Gastroesophageal sphincter (tissue), 4 donors: ENCODE measurements at regions not wholly inside any gene's neighbourhood (a gene's known extent, or its start where the extent isn't known, plus 50 kb on each side); places are given as distances from the start of the nearest gene placed in this dataset.

Experiments used
- ATAC-seq: fragments of 150-250 bp; one replicate; pipeline ENCODE4 v1.9.1; 2016; ENCODE audit warnings: mild to moderate bottlenecking, moderate library complexity
- H3K27ac ChIP-seq, 4 donors: fragments of 200-600 bp; sonication (generic) in 3 of 4; 1 replicate in 3 of 4; 2 replicates in 1 of 4; pipeline ENCODE4 v1.5.1; 2016 to 2019
- H3K27me3 ChIP-seq: fragments of 200-600 bp; sonication (generic); one replicate; pipeline ENCODE4 v1.5.1; 2019
- H3K36me3 ChIP-seq, 2 donors: fragments of 200-600 bp; sonication (generic); one replicate each; pipeline ENCODE4 v1.5.1; 2019; ENCODE audit warnings: control low read depth in 1 of 2
- H3K4me1 ChIP-seq, 3 donors: fragments of 200-600 bp; sonication (generic); 1 replicate in 2 of 3; 2 replicates in 1 of 3; pipeline ENCODE4 v1.5.1; 2016 to 2019; ENCODE audit warnings: control low read depth in 2 of 3
- H3K4me3 ChIP-seq, 2 donors: fragments of 200-600 bp; sonication (generic); one replicate each; pipeline ENCODE4 v1.5.1; 2019; ENCODE audit warnings: mild to moderate bottlenecking in 1 of 2, moderate library complexity in 1 of 2
- H3K9me3 ChIP-seq, 3 donors: fragments of 200-600 bp; sonication (generic); one replicate each; pipeline ENCODE4 v1.5.1; 2017 to 2019; ENCODE audit warnings: control low read depth in 2 of 3
- EP300 ChIP-seq: sonication (generic); formaldehyde crosslinking; IDR thresholded peaks from one replicate; pipeline ENCODE4 v1.6.1; 2017; ENCODE audit warnings: antibody characterized with exemption, mild to moderate bottlenecking
- POLR2A ChIP-seq, 2 donors: fragments of 450-650 bp; IDR thresholded peaks; one replicate each; pipeline ENCODE4 v1.6.1; 2017; ENCODE audit warnings: antibody characterized with exemption in 2 of 2, mild to moderate bottlenecking in 2 of 2, moderate library complexity in 1 of 2
- POLR2AphosphoS5 ChIP-seq: sonication (generic); formaldehyde crosslinking; IDR thresholded peaks from one replicate; pipeline ENCODE4 v1.6.1; 2017; ENCODE audit warnings: antibody characterized with exemption
- WGBS, 2 donors: methylation state at CpG; one replicate each; pipeline ENCODE4 v1.1.5; 2018; ENCODE audit warnings: low coverage in 1 of 2; 5-methylcytosine and 5-hydroxymethylcytosine counted together
- TF ChIP-seq, protein P1 (sequence below), 4 experiments: fragments of 200-600 bp in 2 of 4; fragments of 450-650 bp in 2 of 4; sonication (generic) in 1 of 4; IDR thresholded peaks; one replicate each; pipeline ENCODE4 v1.5.1; 2017 to 2019; ENCODE audit warnings: antibody characterized with exemption in 4 of 4, mild to moderate bottlenecking in 2 of 4, moderate library complexity in 2 of 4

DNA sequence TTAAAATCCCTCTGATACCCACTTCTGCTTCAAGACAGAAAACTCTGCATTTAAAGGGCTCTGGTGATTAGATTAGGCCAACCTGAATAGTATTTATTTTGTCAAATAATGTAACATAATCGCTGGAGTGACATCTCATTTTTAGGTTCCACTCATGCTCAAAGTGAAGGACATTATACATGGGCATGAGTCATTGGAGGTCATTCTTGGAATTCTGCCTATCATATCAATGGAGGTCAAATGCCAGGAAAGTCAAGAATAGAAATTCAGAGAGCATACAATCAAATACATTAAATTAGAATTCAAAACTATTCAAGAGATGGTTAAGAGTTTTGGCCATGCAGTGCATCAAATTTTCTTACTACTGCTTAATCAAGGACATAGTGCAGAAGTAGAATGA lies 50.8 kb upstream of the PRSS1 start:
- TF ChIP-seq, protein P1, sequence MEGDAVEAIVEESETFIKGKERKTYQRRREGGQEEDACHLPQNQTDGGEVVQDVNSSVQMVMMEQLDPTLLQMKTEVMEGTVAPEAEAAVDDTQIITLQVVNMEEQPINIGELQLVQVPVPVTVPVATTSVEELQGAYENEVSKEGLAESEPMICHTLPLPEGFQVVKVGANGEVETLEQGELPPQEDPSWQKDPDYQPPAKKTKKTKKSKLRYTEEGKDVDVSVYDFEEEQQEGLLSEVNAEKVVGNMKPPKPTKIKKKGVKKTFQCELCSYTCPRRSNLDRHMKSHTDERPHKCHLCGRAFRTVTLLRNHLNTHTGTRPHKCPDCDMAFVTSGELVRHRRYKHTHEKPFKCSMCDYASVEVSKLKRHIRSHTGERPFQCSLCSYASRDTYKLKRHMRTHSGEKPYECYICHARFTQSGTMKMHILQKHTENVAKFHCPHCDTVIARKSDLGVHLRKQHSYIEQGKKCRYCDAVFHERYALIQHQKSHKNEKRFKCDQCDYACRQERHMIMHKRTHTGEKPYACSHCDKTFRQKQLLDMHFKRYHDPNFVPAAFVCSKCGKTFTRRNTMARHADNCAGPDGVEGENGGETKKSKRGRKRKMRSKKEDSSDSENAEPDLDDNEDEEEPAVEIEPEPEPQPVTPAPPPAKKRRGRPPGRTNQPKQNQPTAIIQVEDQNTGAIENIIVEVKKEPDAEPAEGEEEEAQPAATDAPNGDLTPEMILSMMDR (IDR thresholded peaks at IDR 0.05) = no peak
- no peak for TF ChIP-seq POLR2A (IDR thresholded peaks at IDR 0.05)
- no peak for TF ChIP-seq POLR2AphosphoS5
- TF ChIP-seq EP300 = no peak
- Histone ChIP-seq H3K36me3 (no peaks in the 10 kb centered on the region), H3K27ac (no peak overlapping the region), H3K27me3 (no peaks in the 10 kb centered on the region), H3K4me1 (no peaks in the 10 kb centered on the region), H3K9me3 (no peaks in the 10 kb centered on the region), H3K4me3 (no peak overlapping the region)
- no peak for ATAC-seq
- WGBS, 2 donors = 56 to 64% methylated on average over 1 of the region's 1 CpG

DNA sequence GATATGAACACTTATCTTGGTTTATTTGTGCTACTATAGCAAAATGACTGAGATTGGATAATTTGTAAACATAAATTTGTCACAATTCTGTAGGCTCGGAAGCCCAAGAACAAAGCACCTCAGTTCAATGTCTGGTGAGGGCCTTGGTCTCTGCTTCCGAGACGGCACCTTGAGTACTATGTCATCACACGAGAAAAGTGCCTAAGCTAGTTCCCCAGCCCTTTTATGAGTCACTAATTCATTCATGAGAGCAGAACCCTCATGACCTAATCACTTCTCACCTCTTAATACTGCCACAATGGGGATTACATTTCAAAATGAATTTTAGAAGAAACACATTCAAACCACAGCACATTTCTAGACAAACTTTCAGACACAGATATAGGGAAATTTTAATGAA lies 52.0 kb upstream of the PRSS1 start:
- Histone ChIP-seq H3K9me3 (no peaks in the 10 kb centered on the region), H3K27ac (no peak overlapping the region), H3K4me3 (no peak overlapping the region), H3K27me3 (no peaks in the 10 kb centered on the region), H3K4me1 (no peaks in the 10 kb centered on the region), H3K36me3 (no peaks in the 10 kb centered on the region)
- ATAC-seq = no peak
- WGBS, 2 donors = 58 to 70% methylated on average over 4 of the region's 4 CpGs
- TF ChIP-seq POLR2AphosphoS5 (no peak), EP300 (no peak), POLR2A (IDR thresholded peaks at IDR 0.05) (no peak)
- TF ChIP-seq, protein P1 (IDR thresholded peaks at IDR 0.05) = no peak

DNA sequence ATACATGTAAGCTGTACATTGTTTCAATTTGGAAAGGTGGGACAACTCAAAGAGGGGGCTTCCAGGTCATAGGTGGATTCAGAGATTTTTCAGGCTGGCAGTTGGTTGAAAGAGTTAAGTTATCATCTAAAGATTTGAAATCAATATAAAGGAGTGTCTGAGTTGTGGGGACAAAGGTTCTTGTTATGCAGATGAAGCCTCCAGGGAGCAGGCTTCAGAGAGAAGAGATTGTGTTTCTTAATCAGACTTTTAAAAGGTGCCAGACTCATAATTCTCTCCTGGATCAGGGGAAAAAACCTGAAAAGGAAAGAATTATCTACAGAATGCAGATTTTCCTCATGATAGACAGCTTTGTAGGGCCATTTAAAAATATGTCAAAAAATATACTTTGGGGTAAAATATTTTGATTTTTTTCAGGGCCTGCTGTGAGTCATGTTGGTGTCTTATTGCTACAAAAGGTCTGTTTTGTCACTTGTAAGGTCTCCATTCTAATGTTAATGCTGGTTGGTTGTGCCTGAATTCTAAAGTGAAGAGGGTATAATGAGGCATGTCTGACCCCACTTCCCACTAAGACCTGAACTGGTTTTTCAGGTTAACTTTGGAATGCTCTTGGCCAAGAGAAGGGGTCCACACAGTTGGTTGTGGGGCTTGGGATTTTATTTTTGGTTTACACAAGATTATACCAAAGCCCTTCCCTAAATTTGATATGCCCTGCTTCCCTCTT lies 52.7 kb upstream of the PRSS1 start:
- no peaks in the 10 kb centered on the region for H3K27me3 ChIP-seq
- H3K4me3 ChIP-seq = no peak overlapping the region
- H3K4me1 ChIP-seq = no peaks in the 10 kb centered on the region
- no peaks in the 10 kb centered on the region for H3K36me3 ChIP-seq
- ATAC-seq = no peak
- no peak for TF ChIP-seq EP300
- TF ChIP-seq POLR2A (IDR thresholded peaks at IDR 0.05) = no peak
- TF ChIP-seq, protein P1 (IDR thresholded peaks at IDR 0.05) = no peak
- TF ChIP-seq POLR2AphosphoS5 = no peak
- no peak overlapping the region for H3K27ac ChIP-seq
- H3K9me3 ChIP-seq = no peaks in the 10 kb centered on the region

DNA sequence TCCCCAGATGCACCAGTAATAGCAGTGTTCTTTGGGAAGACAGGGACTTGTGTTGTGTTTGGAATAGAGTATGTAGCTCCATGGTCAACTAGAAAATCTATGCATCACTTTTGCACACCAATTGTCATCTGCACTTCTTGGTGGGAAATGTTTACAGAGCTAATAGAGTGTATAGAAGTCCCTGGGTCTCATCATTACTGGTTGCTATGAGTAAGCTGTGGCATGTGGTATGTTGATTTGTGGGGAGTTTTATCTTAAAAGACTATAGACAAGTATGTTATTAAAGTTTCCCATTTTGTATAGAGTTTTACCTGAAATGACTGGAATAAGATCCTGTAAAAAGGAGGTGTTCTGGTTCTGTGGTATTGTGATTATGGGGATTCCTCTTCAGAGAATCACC lies 55.4 kb upstream of the PRSS1 start:
- TF ChIP-seq POLR2AphosphoS5 (no peak), EP300 (no peak), POLR2A (IDR thresholded peaks at IDR 0.05) (no peak)
- TF ChIP-seq, protein P1 (IDR thresholded peaks at IDR 0.05) = no peak
- Histone ChIP-seq H3K4me3 (no peak overlapping the region), H3K4me1 (no peaks in the 10 kb centered on the region), H3K36me3 (no peaks in the 10 kb centered on the region), H3K27me3 (no peaks in the 10 kb centered on the region), H3K9me3 (no peaks in the 10 kb centered on the region), H3K27ac (no peak overlapping the region)
- ATAC-seq = no peak

DNA sequence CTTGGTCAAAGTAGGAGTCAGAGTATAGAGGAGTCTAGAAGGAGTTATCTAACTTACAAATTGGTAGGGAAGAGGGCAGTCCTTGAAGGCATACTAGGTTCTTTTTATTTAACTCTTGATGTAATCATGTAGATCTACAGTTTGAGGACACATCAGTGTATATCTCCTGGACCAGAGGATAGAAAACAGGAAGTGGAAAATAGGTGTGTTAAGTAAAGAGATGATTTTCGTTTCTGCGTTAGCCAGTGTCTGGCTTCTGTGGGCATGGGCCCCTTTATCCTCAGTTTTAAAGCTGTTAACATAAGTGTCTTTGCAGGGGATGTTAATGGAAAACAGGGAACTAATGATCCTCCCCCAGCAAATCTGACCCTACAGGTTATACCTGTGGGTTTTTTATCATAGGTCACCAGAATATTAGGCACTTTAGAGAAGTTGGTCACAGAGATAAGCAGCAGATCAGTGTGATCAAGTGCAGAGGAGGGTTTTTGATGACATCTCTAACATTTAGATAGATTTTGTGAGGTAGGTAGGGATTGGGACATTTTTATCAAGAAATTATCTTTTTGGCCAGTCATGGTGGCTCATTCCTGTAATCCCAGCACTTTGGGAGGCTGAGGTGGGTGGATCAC lies 58.6 kb upstream of the PRSS1 start:
- WGBS, 2 donors = 86 to 88% methylated on average over 2 of the region's 2 CpGs
- H3K9me3 ChIP-seq = no peaks in the 10 kb centered on the region
- H3K36me3 ChIP-seq = no peaks in the 10 kb centered on the region
- ATAC-seq = no peak
- no peaks in the 10 kb centered on the region for H3K4me1 ChIP-seq
- H3K27me3 ChIP-seq = no peaks in the 10 kb centered on the region
- H3K27ac ChIP-seq = no peak overlapping the region
- no peak for TF ChIP-seq POLR2A (IDR thresholded peaks at IDR 0.05)
- no peak for TF ChIP-seq EP300
- TF ChIP-seq, protein P1 (IDR thresholded peaks at IDR 0.05) = no peak
- TF ChIP-seq POLR2AphosphoS5 = no peak
- H3K4me3 ChIP-seq = no peak overlapping the region
